ENCODE measurements at regions not wholly inside any gene's neighbourhood (a gene's known extent, or its start where the extent isn't known, plus 50 kb on each side); places are given as distances from the start of the nearest gene placed in this dataset.

DNA sequence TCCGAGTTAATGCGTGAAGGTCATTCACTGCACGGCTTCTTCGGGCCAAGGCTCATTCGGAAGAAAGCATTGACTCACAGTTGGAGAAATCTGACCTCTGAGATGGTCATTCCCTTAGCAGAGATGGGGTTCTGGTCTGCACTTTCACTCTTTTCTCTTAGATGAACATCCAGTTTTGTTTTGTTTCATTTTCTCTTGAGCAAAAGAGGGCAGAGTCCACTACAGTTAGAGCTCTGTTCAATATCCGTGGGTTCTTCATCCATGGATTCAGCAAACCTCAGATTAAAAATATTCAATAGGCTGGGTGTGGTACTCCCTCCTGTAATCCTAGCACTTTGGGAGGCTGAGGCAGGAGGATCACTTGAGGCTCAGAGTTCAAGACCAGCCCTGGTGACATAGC lies 57.4 kb upstream of the SIPA1L2 start:
- DNase-seq (ENCODE audit: extremely low read depth in 1 of 4, low spot score in 3 of 4) (no peak), ATAC-seq (no peak), FAIRE-seq (no peak)
- H3K79me2 ChIP-seq (ENCODE audit: control insufficient read depth, insufficient read depth, low read length): no peaks in the 10 kb centered on the region
- intact Hi-C loops (cut with micrococcal nuclease): no loop called here
- in situ Hi-C loops (cut with MboI): no loop called here
- no peak overlapping the region for H3K4me2 ChIP-seq (ENCODE audit: insufficient read depth, low read length)
- TF ChIP-seq ILF3 (IDR thresholded peaks at IDR 0.05; ENCODE audit: borderline replicate concordance): no peak
- TF ChIP-seq CHAMP1 (IDR thresholded peaks at IDR 0.05): no peak
- no peak for TF ChIP-seq TFAP4 (CRISPR knock-in tag; IDR thresholded peaks at IDR 0.05; ENCODE audit: borderline replicate concordance)
- TF ChIP-seq, protein P1, sequence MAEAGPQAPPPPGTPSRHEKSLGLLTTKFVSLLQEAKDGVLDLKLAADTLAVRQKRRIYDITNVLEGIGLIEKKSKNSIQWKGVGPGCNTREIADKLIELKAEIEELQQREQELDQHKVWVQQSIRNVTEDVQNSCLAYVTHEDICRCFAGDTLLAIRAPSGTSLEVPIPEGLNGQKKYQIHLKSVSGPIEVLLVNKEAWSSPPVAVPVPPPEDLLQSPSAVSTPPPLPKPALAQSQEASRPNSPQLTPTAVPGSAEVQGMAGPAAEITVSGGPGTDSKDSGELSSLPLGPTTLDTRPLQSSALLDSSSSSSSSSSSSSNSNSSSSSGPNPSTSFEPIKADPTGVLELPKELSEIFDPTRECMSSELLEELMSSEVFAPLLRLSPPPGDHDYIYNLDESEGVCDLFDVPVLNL (CRISPR knock-in tag; IDR thresholded peaks at IDR 0.05; ENCODE audit: low read depth): no peak
- H3K4me1 ChIP-seq (replicated peaks in 1 of 2; ENCODE audit: control insufficient read depth in 2 of 2, insufficient read depth in 2 of 2, low read length in 2 of 2): no peaks in the 10 kb centered on the region
- BruUV-seq (replicated peaks): no TSS peak
- H2AFZ ChIP-seq (ENCODE audit: low read depth, low read length): no peak overlapping the region
- no peaks in the 10 kb centered on the region for H3K9me3 ChIP-seq (replicated peaks; ENCODE audit: control insufficient read depth, insufficient read depth, low read depth, low read length)
- POLR2A ChIA-PET: no interaction called here
- 2% methylated on average over 6 of the region's 6 CpGs for WGBS (ENCODE audit: insufficient coverage, low coverage, missing lambda C conversion rate)
- CTCF ChIA-PET (ENCODE audit: low intra/inter-chr PET ratio): no interaction called here
- H4K20me1 ChIP-seq (replicated peaks; ENCODE audit: control insufficient read depth, insufficient read depth, low read length): no peaks in the 10 kb centered on the region
- no peaks in the 10 kb centered on the region for H3K36me3 ChIP-seq (ENCODE audit: control insufficient read depth, insufficient read depth, low read length)
- H3K9ac ChIP-seq (ENCODE audit: insufficient read depth in 1 of 2, low read depth in 2 of 2, low read length in 2 of 2): no peak overlapping the region
- no peak overlapping the region for H3K4me3 ChIP-seq
- no peaks in the 10 kb centered on the region; a peak in 1 of 5 replicates for H3K27me3 ChIP-seq (ENCODE audit: control insufficient read depth in 2 of 2, insufficient read depth in 2 of 2, low read length in 2 of 2)
- no peaks in the 10 kb centered on the region for H3K9me1 ChIP-seq (ENCODE audit: control insufficient read depth, insufficient read depth, low read length)
- H3K27ac ChIP-seq (ENCODE audit: extremely low read depth, low read depth, low read length): no peak overlapping the region
